WTC11 (cell line): ENCODE measurements at regions not wholly inside any gene's neighbourhood (a gene's known extent, or its start where the extent isn't known, plus 50 kb on each side); places are given as distances from the start of the nearest gene placed in this dataset.

Source experiments
- ATAC-seq: fragments of 200-7000 bp; cut with Tn5 transposase; 2 replicates; pipeline ENCODE4 v1.10.0; 2021; ENCODE audit warnings: mild to moderate bottlenecking, moderate library complexity
- CTCF ChIA-PET: fragments of 300-600 bp; sonication (Branson Sonifier 250); formaldehyde crosslinking; loops from one replicate; lab custom pipeline; 2021; ENCODE audit warnings: antibody characterized with exemption; lab: Charles Lee
- POLR2A ChIA-PET: fragments of 350-600 bp; sonication (Branson Sonifier 250); formaldehyde crosslinking; loops from one replicate; lab custom pipeline; 2021; ENCODE audit warnings: antibody characterized with exemption; lab: Charles Lee
- DNase-seq: peaks from one replicate; pipeline ENCODE4 v3.0.0; 2021; ENCODE audit warnings: low spot score
- H3K27ac Mint-ChIP-seq: 2 replicates; pipeline ENCODE4 v1.8.0; 2021; ENCODE audit warnings: mixed read lengths
- H3K27me3 Mint-ChIP-seq: 2 replicates; pipeline ENCODE4 v1.8.0; 2021; ENCODE audit warnings: low read depth, mild to moderate bottlenecking, moderate library complexity, mixed read lengths
- H3K36me3 Mint-ChIP-seq: 2 replicates; pipeline ENCODE4 v1.8.0; 2021; ENCODE audit warnings: mixed read lengths
- H3K4me1 Mint-ChIP-seq: 2 replicates; pipeline ENCODE4 v1.8.0; 2022; ENCODE audit warnings: mixed read lengths
- H3K4me3 Mint-ChIP-seq: 2 replicates; pipeline ENCODE4 v1.8.0; 2021; ENCODE audit warnings: mild to moderate bottlenecking, moderate library complexity, mixed read lengths
- H3K9me3 Mint-ChIP-seq: 2 replicates; pipeline ENCODE4 v1.8.0; 2021; ENCODE audit warnings: mixed read lengths
- E2F5 ChIP-seq: sonication (generic); formaldehyde crosslinking; IDR thresholded peaks from 2 replicates; pipeline ENCODE4 v1.8.1; 2022; ENCODE audit warnings: mild to moderate bottlenecking, moderate library complexity, missing genetic modification reagents
- ETV6 ChIP-seq: sonication (generic); formaldehyde crosslinking; IDR thresholded peaks from 2 replicates; pipeline ENCODE4 v1.8.1; 2022; ENCODE audit warnings: mild to moderate bottlenecking, missing genetic modification reagents
- GTF2I ChIP-seq: fragments of 250-450 bp; sonication (Bioruptor Pico); conservative IDR thresholded peaks from 2 replicates; pipeline ENCODE4 v1.4.0; 2021; ENCODE audit warnings: mild to moderate bottlenecking
- HMGA2 ChIP-seq: fragments of 250-450 bp; sonication (Bioruptor Pico); IDR thresholded peaks from 2 replicates; pipeline ENCODE4 v1.4.0; 2021; ENCODE audit warnings: mild to moderate bottlenecking, moderate library complexity
- IRF1 ChIP-seq: sonication (generic); formaldehyde crosslinking; IDR thresholded peaks from 2 replicates; pipeline ENCODE4 v1.8.0; 2023; ENCODE audit warnings: missing genetic modification reagents
- SMAD4 ChIP-seq: sonication (generic); formaldehyde crosslinking; IDR thresholded peaks from 2 replicates; pipeline ENCODE4 v1.8.0; 2022; ENCODE audit warnings: mild to moderate bottlenecking, missing genetic modification reagents
- USF2 ChIP-seq: sonication (generic); formaldehyde crosslinking; IDR thresholded peaks from 2 replicates; pipeline ENCODE4 v1.8.1; 2023; ENCODE audit warnings: mild to moderate bottlenecking, missing genetic modification reagents, moderate library complexity
- ZBTB21 ChIP-seq: sonication (generic); formaldehyde crosslinking; IDR thresholded peaks from 2 replicates; pipeline ENCODE4 v1.8.1; 2023; ENCODE audit warnings: mild to moderate bottlenecking, missing genetic modification reagents, borderline replicate concordance
- ZBTB43 ChIP-seq: sonication (generic); formaldehyde crosslinking; IDR thresholded peaks from 2 replicates; pipeline ENCODE4 v1.8.1; 2023; ENCODE audit warnings: mild to moderate bottlenecking, missing genetic modification reagents
- ZNF138 ChIP-seq: sonication (generic); formaldehyde crosslinking; conservative IDR thresholded peaks from 2 replicates; pipeline ENCODE4 v1.8.1; 2022; ENCODE audit warnings: mild to moderate bottlenecking, moderate library complexity, missing genetic modification reagents
- ZNF219 ChIP-seq: sonication (generic); formaldehyde crosslinking; IDR thresholded peaks from 2 replicates; pipeline ENCODE4 v1.8.0; 2023; ENCODE audit warnings: missing genetic modification reagents, mild to moderate bottlenecking, borderline replicate concordance
- ZNF263 ChIP-seq: sonication (generic); formaldehyde crosslinking; IDR thresholded peaks from 2 replicates; pipeline ENCODE4 v1.8.1; 2022; ENCODE audit warnings: low read depth, mild to moderate bottlenecking, moderate library complexity, missing genetic modification reagents
- ZNF281 ChIP-seq: sonication (generic); formaldehyde crosslinking; IDR thresholded peaks from 2 replicates; pipeline ENCODE4 v1.8.0; 2023; ENCODE audit warnings: mild to moderate bottlenecking, missing genetic modification reagents
- TF ChIP-seq, protein P1 (sequence below): sonication (generic); formaldehyde crosslinking; IDR thresholded peaks from 2 replicates; pipeline ENCODE4 v1.8.1; 2022; ENCODE audit warnings: low read depth, mild to moderate bottlenecking, moderate library complexity, missing genetic modification reagents, borderline replicate concordance
- TF ChIP-seq, protein P2 (sequence below): sonication (generic); formaldehyde crosslinking; IDR thresholded peaks from 2 replicates; pipeline ENCODE4 v1.8.0; 2022; ENCODE audit warnings: mild to moderate bottlenecking, missing genetic modification reagents

DNA sequence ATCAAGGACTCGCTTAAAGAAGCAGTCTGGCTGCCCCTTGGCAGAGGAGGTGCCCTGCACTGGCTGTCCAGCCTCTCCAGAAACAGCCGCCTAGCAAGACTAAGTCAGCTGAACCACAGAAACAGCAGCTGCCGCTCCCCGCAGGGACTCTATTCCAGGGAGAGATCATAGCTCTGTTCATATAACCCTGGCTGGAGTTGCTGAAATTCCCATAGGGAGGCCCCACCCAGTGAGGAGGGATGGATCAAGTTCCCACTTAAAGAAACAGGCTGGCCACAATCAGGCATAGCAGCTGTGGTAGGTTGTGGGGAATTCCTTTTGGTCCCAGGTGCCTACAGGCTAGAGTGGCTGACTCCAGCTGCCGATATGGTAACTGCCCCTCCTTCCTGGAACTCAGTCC is 74.2 kb upstream of the MC4R start:
- POLR2A ChIA-PET = no interaction called here
- Mint-ChIP-seq H3K36me3 (peaks cover 7% of the 10 kb centered on the region; the same call in 1 of the 2 replicates), H3K4me3 (no peak overlapping the region), H3K27me3 (no peaks in the 10 kb centered on the region), H3K27ac (no peak overlapping the region), H3K9me3 (peaks cover 18% of the 10 kb centered on the region), H3K4me1 (peaks cover 35% of the 10 kb centered on the region)
- DNase-seq (no peak), ATAC-seq (peak; percentile 61)
- TF ChIP-seq ETV6 (CRISPR knock-in tag) (no peak), SMAD4 (CRISPR knock-in tag) (no peak), ZNF138 (CRISPR knock-in tag) (no peak), ZNF219 (CRISPR knock-in tag) (no peak), ZBTB43 (CRISPR knock-in tag) (no peak), ZNF263 (CRISPR knock-in tag) (no peak), ZBTB21 (CRISPR knock-in tag) (no peak), E2F5 (no peak), GTF2I (no peak), USF2 (CRISPR knock-in tag) (no peak), HMGA2 (no peak)
- TF ChIP-seq, protein P1, sequence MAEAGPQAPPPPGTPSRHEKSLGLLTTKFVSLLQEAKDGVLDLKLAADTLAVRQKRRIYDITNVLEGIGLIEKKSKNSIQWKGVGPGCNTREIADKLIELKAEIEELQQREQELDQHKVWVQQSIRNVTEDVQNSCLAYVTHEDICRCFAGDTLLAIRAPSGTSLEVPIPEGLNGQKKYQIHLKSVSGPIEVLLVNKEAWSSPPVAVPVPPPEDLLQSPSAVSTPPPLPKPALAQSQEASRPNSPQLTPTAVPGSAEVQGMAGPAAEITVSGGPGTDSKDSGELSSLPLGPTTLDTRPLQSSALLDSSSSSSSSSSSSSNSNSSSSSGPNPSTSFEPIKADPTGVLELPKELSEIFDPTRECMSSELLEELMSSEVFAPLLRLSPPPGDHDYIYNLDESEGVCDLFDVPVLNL (CRISPR knock-in tag) = no peak
- CTCF ChIA-PET = no interaction called here

GRCh38 chr18:60448487-60449267 is 76.1 kb upstream of the MC4R start:
- DNase-seq = peak; percentile 39
- peak overlapping the region; percentile 37 for H3K4me3 Mint-ChIP-seq
- no peak for TF ChIP-seq ZNF263 (CRISPR knock-in tag)
- TF ChIP-seq ZNF219 (CRISPR knock-in tag) = no peak
- TF ChIP-seq IRF1 (CRISPR knock-in tag) = no peak
- TF ChIP-seq, all 79 proteins: peak for 0
- ChIA-PET CTCF (no interaction called here), POLR2A (no interaction called here)
- no peaks in the 10 kb centered on the region for H3K27me3 Mint-ChIP-seq
- peaks cover 35% of the 10 kb centered on the region for H3K4me1 Mint-ChIP-seq
- peaks cover 15% of the 10 kb centered on the region for H3K9me3 Mint-ChIP-seq
- ATAC-seq = peak; percentile 88
- H3K27ac Mint-ChIP-seq = peak overlapping the region; percentile 87
- peaks cover 7% of the 10 kb centered on the region; the same call in 1 of the 2 replicates for H3K36me3 Mint-ChIP-seq

GRCh38 chr18:60452421-60452820 is 79.8 kb upstream of the MC4R start:
- H3K27ac Mint-ChIP-seq = no peak overlapping the region
- no peak for ATAC-seq
- POLR2A ChIA-PET = no interaction called here
- no peaks in the 10 kb centered on the region for H3K27me3 Mint-ChIP-seq
- H3K4me3 Mint-ChIP-seq = no peak overlapping the region
- peaks cover 32% of the 10 kb centered on the region for H3K4me1 Mint-ChIP-seq
- CTCF ChIA-PET = interaction anchor here (0.8 kb wide), 1 partner anchor 41 kb away, joined by 3 read pairs; no protein-coding TSS in a partner anchor
- H3K9me3 Mint-ChIP-seq = peaks cover 19% of the 10 kb centered on the region
- H3K36me3 Mint-ChIP-seq = peaks cover 9% of the 10 kb centered on the region; the same call in 1 of the 2 replicates
- no peak for TF ChIP-seq ZNF281
- TF ChIP-seq, protein P2, sequence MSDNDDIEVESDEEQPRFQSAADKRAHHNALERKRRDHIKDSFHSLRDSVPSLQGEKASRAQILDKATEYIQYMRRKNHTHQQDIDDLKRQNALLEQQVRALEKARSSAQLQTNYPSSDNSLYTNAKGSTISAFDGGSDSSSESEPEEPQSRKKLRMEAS (CRISPR knock-in tag) = no peak
- TF ChIP-seq, all 79 proteins: peak for 0
- DNase-seq = no peak
